Stimulated activated CD4-positive, alpha-beta T cell treated with anti-CD3 and anti-CD28 coated beads, Interleukin-4, amount 100 ng/mL, for 4 hours (primary cell): ENCODE measurements at regions not wholly inside any gene's neighbourhood (a gene's known extent, or its start where the extent isn't known, plus 50 kb on each side); places are given as distances from the start of the nearest gene placed in this dataset.
"Not testable (repeated sequence)": the region's sequence is repeated elsewhere in the genome, so short reads cannot be mapped to it uniquely, and the experiment has no call there.

Experiments
- DNase-seq, 2 experiments: peaks; one replicate each; pipeline ENCODE4 v3.0.0-alpha.2; 2020

DNA sequence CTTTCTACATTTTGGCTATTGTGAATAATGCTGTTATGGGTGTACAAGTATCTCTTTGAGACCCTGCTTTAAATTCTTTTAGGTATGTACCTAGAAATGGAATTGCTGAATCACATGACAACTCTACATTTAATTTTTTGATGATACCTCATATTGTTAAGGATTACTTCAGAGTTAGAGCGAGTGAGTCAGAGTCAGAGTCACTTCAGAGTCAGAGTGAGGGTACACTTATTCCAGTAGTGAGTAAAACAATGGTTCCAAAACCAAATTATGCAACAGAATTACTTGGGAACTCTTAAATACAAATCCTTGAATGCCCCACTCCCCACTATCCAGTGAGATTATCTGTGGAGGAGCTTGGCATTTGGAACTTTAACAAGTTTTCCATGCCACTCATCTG is 50.3 kb upstream of the SNRK start:
- DNase-seq, result no peak

DNA sequence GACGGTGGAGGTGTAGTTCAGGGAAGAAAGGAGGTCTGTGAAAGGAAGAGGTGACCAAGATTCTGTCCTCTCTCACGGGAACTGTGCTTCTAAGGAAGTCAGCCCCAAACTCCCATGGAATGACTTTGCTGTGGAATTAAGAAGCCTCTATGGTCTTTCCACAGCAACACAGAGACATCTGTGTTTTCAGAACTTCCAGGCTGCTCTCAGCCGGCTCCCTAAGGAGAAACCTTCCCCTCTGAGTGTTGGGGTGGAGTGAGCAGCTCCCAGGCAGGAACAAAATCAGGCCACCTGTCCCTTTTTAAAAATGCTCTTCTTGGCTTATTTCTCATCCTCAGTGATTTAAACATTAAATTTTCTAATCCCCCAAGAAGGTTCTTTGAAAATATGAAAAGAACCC is 53.3 kb upstream of the SNRK start:
- DNase-seq, result no peak

DNA sequence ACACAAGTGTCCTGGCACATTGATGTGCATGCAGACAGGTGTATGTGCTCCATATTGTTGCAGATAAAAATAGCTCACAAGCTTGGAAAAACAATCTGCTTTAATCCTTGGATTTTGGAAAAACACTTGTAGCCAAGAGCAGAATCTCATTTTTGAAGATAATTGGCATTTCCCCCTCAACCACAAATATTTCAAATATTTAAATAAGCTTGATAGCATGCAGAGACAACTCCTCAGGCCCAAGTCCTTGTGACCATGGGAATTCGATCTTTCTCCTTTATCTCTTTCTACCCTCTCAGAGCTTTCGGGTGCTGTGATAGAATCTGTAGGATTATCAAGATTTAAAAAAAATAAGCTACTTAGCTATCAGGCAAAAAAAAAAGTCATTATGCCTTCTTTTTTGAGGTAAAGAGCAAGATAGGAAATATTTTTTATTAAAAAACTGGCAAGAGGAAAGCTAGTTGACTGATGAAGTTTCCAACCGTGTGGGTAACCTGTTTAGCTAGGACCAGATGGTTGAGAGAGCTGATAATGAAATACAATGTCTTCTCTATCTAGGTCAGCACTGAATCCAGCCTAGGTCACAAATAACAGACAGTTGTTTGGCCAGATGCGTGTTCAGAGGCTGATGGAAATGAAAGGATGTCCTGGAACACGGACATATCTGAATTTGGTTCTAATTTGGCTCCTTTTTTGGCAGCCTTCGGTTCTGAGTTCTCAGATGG is 54.9 kb upstream of the SNRK start:
- DNase-seq, result no peak

DNA sequence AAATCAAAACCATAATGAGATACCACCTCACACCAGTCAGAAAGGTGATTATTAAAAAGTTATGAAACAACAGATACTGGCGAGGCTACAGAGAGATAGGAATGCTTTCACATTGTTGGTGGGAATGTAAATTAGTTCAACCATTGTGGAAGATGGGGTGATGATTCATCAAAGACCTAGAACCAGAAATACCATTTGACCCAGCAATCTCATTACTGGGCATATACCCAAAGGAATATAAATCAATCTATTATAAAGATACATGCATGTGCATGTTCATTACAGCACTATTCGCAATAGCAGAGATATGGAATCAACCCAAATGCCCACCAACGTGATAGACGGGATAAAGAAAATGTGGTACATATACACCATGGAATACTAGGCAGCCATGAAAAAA is 56.5 kb upstream of the SNRK start:
- DNase-seq, result not testable (repeated sequence)

DNA sequence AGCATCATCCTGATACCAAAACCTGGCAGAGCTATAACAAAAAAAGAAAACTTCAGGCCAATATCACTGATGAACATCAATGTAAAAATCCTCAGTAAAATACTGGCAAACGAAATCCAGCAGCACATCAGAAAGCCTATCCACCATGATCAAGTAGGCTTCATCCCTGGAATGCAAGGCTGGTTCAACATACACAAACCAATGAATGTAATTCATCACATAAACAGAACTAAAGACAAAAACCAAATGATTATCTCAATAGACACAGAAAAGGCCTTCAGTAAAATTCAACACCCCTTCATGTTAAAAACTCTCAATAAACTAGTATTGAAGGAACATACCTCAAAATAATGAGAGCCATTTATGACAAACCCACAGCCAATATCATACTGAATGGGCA is 58.7 kb upstream of the SNRK start:
- DNase-seq, result not testable (repeated sequence)

DNA sequence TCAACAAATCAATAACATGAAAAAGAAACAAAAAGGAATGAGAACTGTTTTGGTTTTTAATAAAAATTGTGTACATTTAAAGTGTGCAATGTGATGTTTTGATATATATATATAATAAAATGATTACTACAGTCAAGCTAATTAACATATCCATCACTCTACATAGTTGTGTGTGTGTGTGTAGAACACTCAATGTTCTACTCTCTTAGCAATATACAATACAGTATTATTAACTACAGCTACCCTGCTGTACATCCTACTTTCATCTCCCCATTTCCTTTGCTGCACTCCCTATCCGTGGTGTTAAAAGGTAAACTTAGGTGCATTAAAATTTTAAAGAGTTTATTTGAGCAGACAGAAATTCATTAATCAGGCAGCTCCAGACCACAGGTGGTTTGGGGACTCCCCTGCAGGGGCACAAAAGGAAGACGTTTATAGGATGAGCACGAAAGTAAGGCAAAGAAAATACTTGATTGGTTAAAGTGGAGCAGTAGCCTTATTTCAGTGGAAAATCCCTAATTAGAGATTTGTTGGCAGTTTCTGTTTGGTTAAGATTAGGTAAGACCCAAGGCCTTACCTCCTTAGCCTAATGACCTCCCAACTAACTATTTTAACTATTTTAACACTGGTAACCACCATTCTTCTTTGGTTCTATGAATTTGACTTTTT is 61.8 kb upstream of the SNRK start:
- DNase-seq, result no peak

DNA sequence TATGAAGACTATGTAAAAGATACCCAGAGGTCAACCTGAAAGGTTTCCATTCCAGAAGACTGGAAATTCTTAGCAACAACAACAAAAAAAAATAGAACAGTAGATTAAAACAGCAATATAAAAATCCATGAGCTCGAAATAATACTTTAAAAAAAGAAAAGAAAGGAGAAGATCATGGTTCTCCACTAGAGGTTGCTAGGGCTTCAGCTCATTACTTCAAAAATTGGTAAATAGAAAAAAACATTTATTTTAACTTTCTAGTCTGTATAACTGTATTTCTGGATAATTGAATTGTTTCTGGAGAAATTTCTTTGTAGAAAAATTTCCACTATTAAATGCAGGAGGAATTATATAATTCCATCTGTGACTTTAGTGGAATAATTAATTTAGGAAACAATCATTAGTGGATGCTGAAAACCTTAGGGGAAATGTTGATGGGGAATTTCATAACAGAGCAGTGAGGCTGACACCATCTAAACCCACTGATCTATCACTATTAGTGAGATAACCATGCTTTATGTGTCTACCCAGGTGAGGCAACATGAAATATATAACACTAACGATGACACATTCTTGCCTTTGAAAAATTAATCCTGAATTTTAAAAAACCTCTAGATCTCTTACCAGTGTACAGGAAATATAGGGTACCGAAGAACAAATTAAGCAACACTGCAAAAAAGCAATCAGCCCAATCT is 62.5 kb upstream of the SNRK start:
- DNase-seq, result no peak

DNA sequence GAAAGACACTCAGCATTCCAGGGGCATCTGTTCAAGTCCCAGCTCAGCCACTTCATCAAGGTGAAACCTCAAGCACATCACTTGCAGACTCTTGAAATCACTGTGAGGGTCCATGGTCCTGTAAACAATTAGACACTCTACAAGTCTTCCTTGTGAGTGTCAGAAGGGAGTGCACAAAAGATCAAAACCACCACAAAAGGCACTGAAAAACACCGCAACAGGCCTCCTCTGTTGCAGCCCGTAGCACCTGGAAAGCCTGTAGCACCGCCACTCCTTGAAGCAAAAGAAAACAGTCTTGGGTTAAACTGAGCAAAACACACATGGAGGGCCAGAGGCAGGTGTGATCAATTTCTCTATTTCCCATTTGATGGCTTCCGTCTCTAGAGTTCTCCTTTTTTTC is 63.8 kb upstream of the SNRK start:
- peak in 1 of 2 experiments; percentile 4 for DNase-seq

DNA sequence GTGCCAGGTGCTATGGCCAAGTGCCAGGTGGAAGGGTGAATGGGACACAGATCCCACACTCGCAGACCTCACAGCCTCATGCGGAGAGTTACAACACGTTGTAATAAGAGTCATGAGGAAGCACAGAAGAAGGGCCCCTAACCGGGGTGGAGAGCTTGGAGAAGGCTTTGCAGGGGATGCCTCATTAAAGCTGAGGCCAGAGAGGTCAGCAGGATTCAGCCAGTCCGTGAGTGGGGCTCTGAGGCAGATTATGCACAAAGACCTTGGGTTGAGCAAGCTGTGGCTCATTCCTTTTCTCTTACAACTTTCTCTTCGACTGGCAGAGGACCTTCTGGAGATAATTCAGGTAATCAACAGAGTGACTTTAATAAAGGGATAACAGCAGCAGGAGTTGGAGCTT is 65.3 kb upstream of the SNRK start:
- DNase-seq, result no peak

DNA sequence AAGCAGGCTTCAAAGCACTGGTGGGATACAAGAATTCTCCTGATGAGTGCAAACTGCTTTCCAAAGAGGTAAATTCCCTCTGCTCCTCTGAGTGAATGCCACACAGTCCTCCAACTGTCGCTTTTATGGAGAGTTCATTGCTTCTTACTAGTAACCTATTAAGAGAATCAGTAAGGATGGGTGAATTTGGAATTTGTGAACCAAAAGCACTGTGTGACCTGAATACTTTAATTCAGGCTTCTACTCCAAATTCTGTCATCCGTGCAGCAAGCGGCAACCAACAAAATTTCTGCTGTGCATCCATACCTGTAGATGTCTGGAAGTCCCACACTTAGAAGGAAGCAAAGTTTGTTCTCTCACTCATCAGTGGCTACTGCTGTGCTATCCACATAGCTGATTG is 66.7 kb upstream of the SNRK start:
- no peak for DNase-seq

DNA sequence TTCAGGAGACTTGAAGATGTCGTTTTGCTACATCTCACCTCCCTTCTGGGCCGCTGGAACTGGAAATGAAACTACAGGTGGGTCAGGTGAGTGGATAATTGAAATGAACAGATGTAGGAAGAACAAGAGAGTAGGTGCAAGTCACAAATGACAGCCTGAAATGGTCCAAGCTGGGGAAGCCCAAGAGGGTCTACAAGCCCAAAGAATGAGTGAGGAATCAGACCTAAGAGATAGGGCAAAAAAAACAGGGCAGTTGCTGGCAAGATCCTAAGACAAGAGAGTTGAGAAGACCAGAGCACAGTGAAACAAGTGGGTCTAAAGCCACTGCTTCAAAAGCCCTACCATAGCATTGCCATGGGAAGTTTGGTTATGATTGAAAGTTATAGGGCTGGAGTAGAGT is 67.4 kb upstream of the SNRK start:
- no peak for DNase-seq

DNA sequence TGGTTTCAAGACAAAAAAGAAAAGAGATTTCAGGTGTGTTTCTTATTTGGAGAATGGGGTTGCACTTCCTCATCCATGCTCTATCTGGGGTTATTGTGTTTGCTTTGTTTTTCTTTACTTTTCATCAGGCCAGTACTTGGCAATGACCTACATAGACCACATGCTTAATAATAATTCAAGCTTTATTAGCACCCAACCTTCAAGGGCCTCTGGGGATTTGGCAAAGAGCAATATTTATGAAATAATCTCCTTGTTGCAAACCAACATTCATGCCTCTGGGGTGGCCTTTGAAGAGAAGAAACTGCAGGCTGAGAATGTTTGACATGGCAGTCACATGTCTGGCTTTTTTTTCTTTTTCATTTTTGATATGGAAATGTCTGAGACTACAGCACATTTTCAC is 68.2 kb upstream of the SNRK start:
- DNase-seq, result no peak

DNA sequence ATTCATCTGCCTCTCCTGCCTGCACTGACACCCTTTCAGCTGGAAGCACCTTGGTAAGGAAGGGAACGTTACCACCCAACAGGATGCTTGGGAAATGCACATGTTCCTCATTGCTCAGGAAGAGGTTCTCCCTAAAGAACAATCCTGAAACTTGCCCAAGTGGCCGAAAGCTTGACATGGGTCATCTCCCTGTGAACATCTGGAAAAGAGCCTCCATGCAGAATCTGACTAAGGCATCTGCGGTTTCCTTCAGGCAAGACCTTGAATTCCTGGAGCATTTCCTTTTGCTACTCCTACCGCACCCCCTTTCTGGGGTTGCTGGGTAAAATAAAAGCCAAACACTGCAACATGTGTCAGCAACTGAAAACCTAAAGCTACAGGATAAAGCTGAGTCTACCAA is 68.7 kb upstream of the SNRK start:
- DNase-seq, result no peak

DNA sequence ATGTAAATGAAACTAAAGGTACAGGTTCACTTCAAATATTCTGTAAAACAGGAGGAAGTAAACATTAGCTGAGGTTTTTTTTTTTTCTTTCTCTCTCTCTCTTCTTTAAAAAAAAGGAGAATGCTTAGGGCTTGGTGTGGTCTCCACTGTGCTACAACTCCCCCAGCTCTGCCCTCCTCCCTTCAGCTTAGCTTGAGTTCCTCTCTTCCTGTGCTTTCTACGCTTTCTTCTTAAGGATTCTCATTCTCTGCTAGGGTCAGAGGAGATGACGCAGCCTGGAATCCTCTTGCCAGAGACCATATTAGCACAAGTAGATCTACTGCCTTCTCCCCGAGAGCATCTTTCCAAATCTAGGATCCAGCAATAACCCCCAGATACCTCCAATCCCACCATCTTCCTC is 69.1 kb upstream of the SNRK start:
- no peak for DNase-seq

DNA sequence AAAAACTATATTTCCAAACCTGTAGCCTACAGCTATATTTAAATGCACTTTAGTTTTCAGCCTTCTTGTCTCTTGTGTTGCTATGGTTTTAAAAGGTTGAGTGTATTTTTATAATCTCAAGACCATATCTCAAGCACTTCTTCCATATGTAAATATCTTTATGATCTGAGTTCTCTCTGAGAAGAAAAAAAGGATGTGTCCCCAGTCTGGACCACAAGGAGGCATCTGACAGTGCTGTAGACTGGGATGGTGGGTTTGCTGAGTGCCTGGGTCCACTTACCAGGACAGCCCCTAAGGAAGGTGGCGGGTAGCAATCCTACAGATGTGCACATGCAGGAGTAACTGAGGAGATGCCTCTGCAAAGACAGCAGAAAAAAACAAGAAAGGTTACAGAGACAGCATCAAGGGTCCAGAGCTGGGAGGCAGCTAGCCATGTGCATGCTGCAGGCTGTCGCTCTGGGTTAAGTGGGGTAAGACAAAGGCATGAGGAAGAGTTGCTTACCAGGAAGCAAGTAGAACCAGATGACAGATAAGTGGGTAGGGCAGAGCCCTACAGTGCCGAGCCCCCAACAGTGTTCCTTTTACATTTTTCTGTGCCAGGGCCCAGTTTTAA is 70.6 kb upstream of the SNRK start:
- DNase-seq, result no peak

DNA sequence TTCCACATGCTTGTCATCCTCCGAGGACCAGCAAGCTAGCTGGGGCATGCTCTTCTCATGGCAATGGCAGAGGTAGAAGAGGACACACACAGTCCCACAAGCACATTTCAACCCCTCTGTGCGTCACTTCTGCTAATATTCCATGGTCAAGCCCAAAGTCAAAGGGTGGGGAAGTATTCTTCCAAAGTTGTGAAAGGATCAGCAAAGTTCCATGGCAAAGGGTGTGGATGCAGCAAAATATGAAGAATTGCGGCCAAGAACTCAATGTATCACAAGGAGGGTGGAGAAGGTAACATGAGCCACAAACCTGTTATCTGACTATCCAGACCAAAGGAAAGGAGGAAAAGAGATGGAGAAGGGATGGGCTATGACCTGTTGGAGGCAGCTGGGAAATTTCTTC is 71.2 kb upstream of the SNRK start:
- DNase-seq, result no peak

DNA sequence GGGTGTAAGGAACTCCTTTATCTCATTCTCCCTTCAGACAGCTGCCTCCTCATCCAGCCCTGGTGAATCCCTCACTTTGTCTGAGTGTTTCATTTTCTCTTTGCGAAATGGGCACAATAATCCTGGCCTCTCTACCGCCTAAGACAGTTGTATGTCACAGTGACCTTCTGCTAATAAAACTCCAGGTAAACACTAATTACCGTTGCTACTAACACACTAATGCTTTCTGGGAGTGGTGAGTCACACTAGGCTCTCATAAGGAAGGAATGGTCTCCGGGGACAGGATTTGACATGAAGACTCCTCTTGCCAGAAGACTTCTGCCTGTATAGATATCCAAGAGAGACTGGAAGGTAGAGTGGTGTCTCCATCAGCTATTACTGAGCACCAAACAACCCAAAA is 71.7 kb upstream of the SNRK start:
- DNase-seq, result no peak

DNA sequence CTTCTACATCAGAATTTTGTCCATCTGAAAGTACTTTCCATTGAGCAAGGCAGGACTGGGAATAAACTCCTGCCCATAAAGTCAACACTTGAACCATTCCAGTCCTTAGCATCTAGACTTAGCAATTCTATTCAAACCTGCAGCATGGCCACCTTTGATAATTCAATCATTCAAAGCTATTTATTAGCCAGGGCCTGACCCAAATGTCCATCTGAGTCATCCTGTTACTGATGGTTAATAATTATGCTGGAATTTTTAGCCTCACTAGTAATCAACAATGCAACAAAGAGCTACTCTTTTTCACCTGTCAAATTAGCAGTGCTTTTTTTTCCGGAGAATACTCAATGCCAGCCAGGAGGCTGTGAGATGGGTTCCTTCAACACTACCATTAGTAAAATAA is 72.7 kb upstream of the SNRK start:
- no peak for DNase-seq

DNA sequence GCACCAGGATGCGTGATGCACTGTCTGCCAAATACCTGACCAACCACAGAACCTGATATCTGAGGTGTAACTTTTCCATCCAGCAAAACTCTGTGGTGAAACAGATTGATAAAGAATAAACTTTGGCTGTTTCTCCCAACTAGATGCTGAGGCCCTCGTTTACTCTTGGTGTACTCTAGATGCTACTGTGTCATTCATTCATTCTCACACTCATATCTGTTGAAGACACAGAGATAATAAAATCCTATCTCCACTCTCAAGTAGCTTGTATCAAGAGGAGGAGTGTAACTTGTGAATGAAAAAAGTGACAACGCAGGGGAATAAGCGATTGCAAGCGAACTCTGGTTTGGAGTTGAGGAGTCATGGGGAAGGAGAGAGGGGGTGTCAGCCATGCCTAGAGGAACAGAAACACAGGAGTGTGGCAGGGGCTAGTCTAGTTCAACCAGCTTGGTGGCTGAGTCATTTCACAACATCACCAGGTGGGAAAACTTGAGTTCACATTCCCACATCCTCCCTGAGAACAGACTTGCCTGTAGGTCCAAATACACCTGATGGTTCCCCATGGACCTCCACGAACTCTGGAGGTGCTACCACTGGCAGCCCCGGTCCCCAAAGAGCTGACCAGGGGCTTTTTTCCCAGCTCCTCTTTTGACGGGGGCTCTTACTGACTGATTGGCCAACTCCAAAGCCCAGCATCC is 73.3 kb upstream of the SNRK start:
- DNase-seq, result no peak

DNA sequence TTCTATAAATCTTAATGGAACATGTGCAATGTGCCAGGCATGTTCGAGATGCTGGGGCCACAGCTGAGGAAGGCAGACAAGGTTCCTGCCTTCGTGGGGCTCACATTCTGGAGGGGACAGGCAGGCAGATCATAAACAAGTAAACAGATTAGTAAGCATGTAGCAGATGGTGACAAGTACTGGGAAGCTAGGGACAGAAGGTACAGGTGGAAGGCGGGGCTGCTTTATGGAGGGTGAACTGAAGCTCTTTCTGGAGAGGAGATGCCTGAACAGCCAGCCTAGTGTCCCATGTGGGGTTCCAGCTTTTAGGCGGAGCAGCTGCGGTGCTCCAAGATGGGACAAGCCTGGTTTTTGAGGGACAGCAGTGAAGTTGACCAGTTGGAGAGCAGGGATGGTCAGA is 74.7 kb upstream of the SNRK start:
- DNase-seq, result no peak

DNA sequence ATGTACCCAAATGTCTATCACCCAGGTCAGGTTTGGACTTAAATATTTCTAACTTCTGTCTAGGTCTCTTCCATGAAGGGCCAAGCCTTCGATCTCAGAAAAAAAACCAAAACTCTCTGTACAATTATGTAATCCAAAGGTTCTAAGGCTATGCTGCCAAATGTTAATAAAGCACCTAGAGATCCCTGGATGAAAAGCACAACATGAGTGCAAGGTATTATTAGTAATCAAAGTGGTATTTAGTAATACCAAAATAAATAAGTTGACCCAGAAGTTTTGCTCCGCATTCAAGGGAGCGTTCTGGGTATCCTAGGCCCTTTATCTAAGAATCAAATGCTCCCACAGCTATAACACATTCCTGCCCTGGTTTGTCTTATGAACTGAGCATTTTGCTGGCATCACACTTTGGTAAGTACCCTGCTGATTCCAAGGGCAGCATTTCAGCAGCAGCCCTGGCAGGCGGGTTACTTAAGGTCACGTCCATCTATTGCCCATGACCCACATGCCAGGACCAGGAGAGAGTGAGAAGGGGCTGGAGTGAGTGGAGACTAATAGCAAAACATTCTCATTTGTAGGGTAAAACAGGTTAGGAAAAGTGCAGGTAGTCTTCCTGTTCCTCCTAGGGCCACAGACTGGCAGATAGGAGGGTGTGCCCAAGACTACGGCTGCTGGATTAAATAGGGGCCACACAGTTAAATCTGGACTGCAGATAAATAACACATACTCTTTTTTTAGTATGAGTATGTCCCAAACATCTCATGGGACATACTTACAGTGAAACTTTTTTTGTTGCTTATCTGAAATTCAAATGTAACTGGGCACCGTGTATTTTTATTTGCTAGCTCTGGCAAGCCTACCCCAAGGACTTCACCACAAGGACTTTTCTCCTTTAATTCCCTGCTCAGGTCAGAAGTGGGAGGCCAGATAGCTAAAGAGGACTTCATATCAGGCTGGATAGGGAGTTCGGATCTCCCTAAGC is 76.0 kb upstream of the SNRK start:
- DNase-seq, result no peak

DNA sequence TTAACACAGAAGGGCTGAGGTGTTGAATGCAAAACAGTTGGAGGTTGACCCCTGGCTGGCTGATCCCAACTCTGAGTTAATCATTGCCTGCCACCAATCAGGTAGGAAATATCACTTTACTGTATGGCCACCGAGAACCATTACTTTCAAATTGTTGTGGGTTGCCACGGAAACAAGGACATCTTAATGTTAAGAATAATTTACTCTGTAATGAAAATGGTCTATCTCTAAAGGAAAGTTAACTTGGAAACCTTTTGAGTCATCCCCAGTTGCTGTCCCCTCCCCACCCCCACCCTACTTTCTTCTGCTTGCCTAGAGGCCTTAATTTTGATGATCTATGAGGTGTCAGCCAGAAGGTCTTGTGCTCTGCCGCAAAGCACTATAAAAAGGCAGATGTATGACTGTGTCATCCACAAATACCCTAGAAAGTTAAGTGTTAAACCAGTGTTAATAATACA is 78.7 kb upstream of the SNRK start:
- DNase-seq, result no peak
